NCI-H2029 (cell line): ENCODE measurements at regions not wholly inside any gene's neighbourhood (a gene's known extent, or its start where the extent isn't known, plus 50 kb on each side); places are given as distances from the start of the nearest gene placed in this dataset.

Experiments used
- DNase-seq: peaks from one replicate; lab custom pipeline; 2025; lab: John Stamatoyannopoulos, UW

GRCh38 chrX:121102101-121102500 lies 54.7 kb downstream of the GLUD2 start:
- DNase-seq: no peak

GRCh38 chrX:121103381-121103780 lies 56.0 kb downstream of the GLUD2 start:
- DNase-seq: peak; percentile 0

GRCh38 chrX:121106484-121107235 lies 59.2 kb downstream of the GLUD2 start:
- no peak for DNase-seq

GRCh38 chrX:121109986-121110385 lies 62.6 kb downstream of the GLUD2 start:
- no peak for DNase-seq

GRCh38 chrX:121110536-121110935 lies 63.1 kb downstream of the GLUD2 start:
- DNase-seq: no peak

GRCh38 chrX:121114691-121115090 lies 67.3 kb downstream of the GLUD2 start:
- no peak for DNase-seq

GRCh38 chrX:121120690-121121605 lies 73.5 kb downstream of the GLUD2 start:
- no peak for DNase-seq

GRCh38 chrX:121122332-121122731 lies 74.9 kb downstream of the GLUD2 start:
- no peak for DNase-seq

GRCh38 chrX:121128925-121129877 lies 81.8 kb downstream of the GLUD2 start:
- DNase-seq: no peak

- no peak for DNase-seq
These were observed 85.3 kb downstream of the GLUD2 start for GRCh38 chrX:121132675-121133074.

GRCh38 chrX:121135488-121136207 lies 88.2 kb downstream of the GLUD2 start:
- DNase-seq: no peak

- no peak for DNase-seq
These were observed 98.7 kb downstream of the GLUD2 start for GRCh38 chrX:121146059-121146628.

GRCh38 chrX:121150217-121150616 lies 102.8 kb downstream of the GLUD2 start:
- DNase-seq: no peak

GRCh38 chrX:121151293-121151692 lies 103.9 kb downstream of the GLUD2 start:
- no peak for DNase-seq

GRCh38 chrX:121154858-121155404 lies 107.5 kb downstream of the GLUD2 start:
- DNase-seq: no peak

- DNase-seq: no peak
These were observed 113.6 kb downstream of the GLUD2 start for GRCh38 chrX:121160987-121161386.

- no peak for DNase-seq
These were observed 114.1 kb downstream of the GLUD2 start for GRCh38 chrX:121161501-121161933.

GRCh38 chrX:121163443-121163842 lies 116.0 kb downstream of the GLUD2 start:
- no peak for DNase-seq

- no peak for DNase-seq
These were observed 118.5 kb downstream of the GLUD2 start for GRCh38 chrX:121165930-121166359.
